HG03342 (cell line): ENCODE measurements at regions not wholly inside any gene's neighbourhood (a gene's known extent, or its start where the extent isn't known, plus 50 kb on each side); places are given as distances from the start of the nearest gene placed in this dataset.
"Not testable (repeated sequence)": the region's sequence is repeated elsewhere in the genome, so short reads cannot be mapped to it uniquely, and the experiment has no call there.

Source experiments
- ATAC-seq: cut with Tn5 transposase; IDR thresholded peaks from one replicate; pipeline ENCODE4 v1.9.1; 2021; ENCODE audit warnings: mild to moderate bottlenecking, moderate library complexity; ENCODE audit not compliant: unreplicated experiment

- ATAC-seq, result no peak
Observed at GRCh38 chr10:45520476-45520875, 146.5 kb downstream of the ALOX5 start.

- ATAC-seq, result no peak
Observed at GRCh38 chr10:45518741-45519140, 144.7 kb downstream of the ALOX5 start.

- no peak for ATAC-seq
Observed at GRCh38 chr10:45515630-45516029, 141.6 kb downstream of the ALOX5 start.

GRCh38 chr10:45514291-45515270, 140.6 kb downstream of the ALOX5 start:
- no peak for ATAC-seq

- ATAC-seq, result no peak
Observed at GRCh38 chr10:45513551-45513950, 139.5 kb downstream of the ALOX5 start.

GRCh38 chr10:45511926-45512325, 137.9 kb downstream of the ALOX5 start:
- not testable (repeated sequence) for ATAC-seq

- no peak for ATAC-seq
Observed at GRCh38 chr10:45509491-45509890, 135.5 kb downstream of the ALOX5 start.

- ATAC-seq, result no peak
Observed at GRCh38 chr10:45505311-45505710, 131.3 kb downstream of the ALOX5 start.

- no peak for ATAC-seq
Observed at GRCh38 chr10:45502458-45502857, 128.4 kb downstream of the ALOX5 start.

- no peak for ATAC-seq
Observed at GRCh38 chr10:45501791-45502190, 127.8 kb downstream of the ALOX5 start.

- ATAC-seq, result no peak
Observed at GRCh38 chr10:45500798-45501197, 126.8 kb downstream of the ALOX5 start.

- no peak for ATAC-seq
Observed at GRCh38 chr10:45500304-45500703, 126.3 kb downstream of the ALOX5 start.

- ATAC-seq, result no peak
Observed at GRCh38 chr10:45495438-45496152, 121.6 kb downstream of the ALOX5 start.
